ENCODE measurements at regions not wholly inside any gene's neighbourhood (a gene's known extent, or its start where the extent isn't known, plus 50 kb on each side); places are given as distances from the start of the nearest gene placed in this dataset.
"Not testable (repeated sequence)": the region's sequence is repeated elsewhere in the genome, so short reads cannot be mapped to it uniquely, and the experiment has no call there.

GRCh38 chr7:112550468-112551060 lies 69.8 kb downstream of the LSMEM1 start:
- Histone ChIP-seq H3K9me3 (ENCODE audit: low read length) (no peaks in the 10 kb centered on the region), H3K9ac (ENCODE audit: low read length) (no peak overlapping the region), H3F3A (ENCODE audit: low read length, unreplicated experiment) (no peaks in the 10 kb centered on the region), H4K20me1 (ENCODE audit: low read length) (no peaks in the 10 kb centered on the region), H3K4me3 (ENCODE audit: low read length) (no peak overlapping the region), H3K9me2 (replicated peaks; ENCODE audit: low read length) (no peaks in the 10 kb centered on the region), H3K4me1 (ENCODE audit: insufficient read depth, low read length) (no peaks in the 10 kb centered on the region), H3K4me2 (ENCODE audit: low read length) (no peak overlapping the region), H3K27me3 (ENCODE audit: low read length) (peaks cover 4% of the 10 kb centered on the region), H3K36me3 (ENCODE audit: low read depth, low read length) (no peaks in the 10 kb centered on the region), H3K27ac (ENCODE audit: low read length) (no peak overlapping the region), H2AFZ (ENCODE audit: low read length) (no peak overlapping the region), H3K79me2 (ENCODE audit: low read length) (no peaks in the 10 kb centered on the region)
- DNase-seq (peak; percentile 82), ATAC-seq (peak; percentile 77)
- POLR2A ChIA-PET (ENCODE audit: unreplicated experiment): no interaction called here
- BruUV-seq (replicated peaks): no TSS peak
- TF ChIP-seq EZH2 (IDR thresholded peaks at IDR 0.05; ENCODE audit: low read length, unreplicated experiment) (no peak), EZH2phosphoT487 (IDR thresholded peaks at IDR 0.05; ENCODE audit: borderline replicate concordance, low read length) (no peak), CTCF (conservative IDR thresholded peaks at IDR 0.05; ENCODE audit: low read depth, low read length) (peak; percentile 93)
- CTCF ChIA-PET: interaction anchor here (1.0 to 1.2 kb wide), 2 partner anchors 739 to 872 kb away, joined by 3 to 5 read pairs; no protein-coding TSS in a partner anchor
- intact Hi-C loops (cut with micrococcal nuclease): loop anchor here (1.0 to 5.0 kb wide), 4 partner anchors 319 to 1147 kb away; no protein-coding TSS in a partner anchor

GRCh38 chr7:112551521-112551920 lies 70.7 kb downstream of the LSMEM1 start:
- H3K36me3 ChIP-seq (ENCODE audit: low read depth, low read length); H3K4me2 ChIP-seq (ENCODE audit: low read length); H3K79me2 ChIP-seq (ENCODE audit: low read length); BruUV-seq (replicated peaks); ATAC-seq; POLR2A ChIA-PET (ENCODE audit: unreplicated experiment); H3K9me3 ChIP-seq (ENCODE audit: low read length); H2AFZ ChIP-seq (ENCODE audit: low read length); H3K27ac ChIP-seq (ENCODE audit: low read length); H3K9me2 ChIP-seq (replicated peaks; ENCODE audit: low read length); H4K20me1 ChIP-seq (ENCODE audit: low read length); H3K9ac ChIP-seq (ENCODE audit: low read length); DNase-seq; H3K27me3 ChIP-seq (ENCODE audit: low read length); H3F3A ChIP-seq (ENCODE audit: low read length, unreplicated experiment); CTCF ChIA-PET; H3K4me3 ChIP-seq (ENCODE audit: low read length); H3K4me1 ChIP-seq (ENCODE audit: insufficient read depth, low read length): not testable (repeated sequence)
- intact Hi-C loops (cut with micrococcal nuclease): loop anchor here (5.0 kb wide), 1 partner anchor 1146 kb away; no protein-coding TSS in a partner anchor

- no peaks in the 10 kb centered on the region for H3K36me3 ChIP-seq (ENCODE audit: low read depth, low read length)
- peaks cover 4% of the 10 kb centered on the region; the same call in 1 of the 2 replicates for H3K27me3 ChIP-seq (ENCODE audit: low read length)
- no peaks in the 10 kb centered on the region for H4K20me1 ChIP-seq (ENCODE audit: low read length)
- H3K4me1 ChIP-seq (ENCODE audit: insufficient read depth, low read length): no peaks in the 10 kb centered on the region
- no peaks in the 10 kb centered on the region for H3F3A ChIP-seq (ENCODE audit: low read length, unreplicated experiment)
- ChIA-PET POLR2A (ENCODE audit: unreplicated experiment) (no interaction called here), CTCF (no interaction called here)
- H3K9me3 ChIP-seq (ENCODE audit: low read length): no peaks in the 10 kb centered on the region
- no peaks in the 10 kb centered on the region for H3K9me2 ChIP-seq (replicated peaks; ENCODE audit: low read length)
- DNase-seq: no peak
- intact Hi-C loops (cut with micrococcal nuclease): loop anchor here (5.0 kb wide), 1 partner anchor 1143 kb away; no protein-coding TSS in a partner anchor
- H3K9ac ChIP-seq (ENCODE audit: low read length): no peak overlapping the region
- no peak overlapping the region for H3K4me3 ChIP-seq (ENCODE audit: low read length)
- no peak overlapping the region for H2AFZ ChIP-seq (ENCODE audit: low read length)
- no peak for ATAC-seq
- BruUV-seq (replicated peaks): no TSS peak
- TF ChIP-seq CTCF (conservative IDR thresholded peaks at IDR 0.05; ENCODE audit: low read depth, low read length): peak; percentile 32; the same call in 1 of the 2 replicates
- TF ChIP-seq EZH2 (IDR thresholded peaks at IDR 0.05; ENCODE audit: low read length, unreplicated experiment): no peak
- H3K4me2 ChIP-seq (ENCODE audit: low read length): no peak overlapping the region
- no peaks in the 10 kb centered on the region for H3K79me2 ChIP-seq (ENCODE audit: low read length)
- no peak overlapping the region for H3K27ac ChIP-seq (ENCODE audit: low read length)
These were observed 73.8 kb downstream of the LSMEM1 start for GRCh38 chr7:112554591-112554990.

All from PC-3 (cell line).